ENCODE measurements at regions not wholly inside any gene's neighbourhood (a gene's known extent, or its start where the extent isn't known, plus 50 kb on each side); places are given as distances from the start of the nearest gene placed in this dataset.
A peak's percentile ranks its signal among the peaks of the same experiment; 100 is the strongest.

- Histone ChIP-seq H3K9me3 (ENCODE audit: control insufficient read depth, low read length) (no peaks in the 10 kb centered on the region), H2AFZ (no peak overlapping the region), H3K27me3 (ENCODE audit: control insufficient read depth, insufficient read depth, low read length) (no peaks in the 10 kb centered on the region), H3K4me2 (ENCODE audit: low read length) (no peak overlapping the region), H3K27ac (no peak overlapping the region), H3K79me2 (no peaks in the 10 kb centered on the region), H3K36me3 (ENCODE audit: control insufficient read depth, insufficient read depth, low read length) (no peaks in the 10 kb centered on the region), H3K9ac (no peak overlapping the region), H3K4me3 (ENCODE audit: low read depth, low read length) (no peak overlapping the region), H3K4me1 (peaks cover 25% of the 10 kb centered on the region)
- TF ChIP-seq CTCF (IDR thresholded peaks at IDR 0.05), result no peak
These were observed 173.6 kb upstream of the UMPS start for GRCh38 chr3:124556636-124557035.

GRCh38 chr3:124557433-124558232, 172.6 kb upstream of the UMPS start:
- Histone ChIP-seq H2AFZ (no peak overlapping the region), H3K36me3 (ENCODE audit: control insufficient read depth, insufficient read depth, low read length) (no peaks in the 10 kb centered on the region), H3K4me2 (ENCODE audit: low read length) (no peak overlapping the region), H3K4me3 (ENCODE audit: low read depth, low read length) (no peak overlapping the region), H3K4me1 (peaks cover 15% of the 10 kb centered on the region), H3K27me3 (ENCODE audit: control insufficient read depth, insufficient read depth, low read length) (no peaks in the 10 kb centered on the region), H3K27ac (no peak overlapping the region), H3K79me2 (no peaks in the 10 kb centered on the region), H3K9me3 (ENCODE audit: control insufficient read depth, low read length) (no peaks in the 10 kb centered on the region), H3K9ac (no peak overlapping the region)
- no peak for TF ChIP-seq CTCF (IDR thresholded peaks at IDR 0.05)

DNA sequence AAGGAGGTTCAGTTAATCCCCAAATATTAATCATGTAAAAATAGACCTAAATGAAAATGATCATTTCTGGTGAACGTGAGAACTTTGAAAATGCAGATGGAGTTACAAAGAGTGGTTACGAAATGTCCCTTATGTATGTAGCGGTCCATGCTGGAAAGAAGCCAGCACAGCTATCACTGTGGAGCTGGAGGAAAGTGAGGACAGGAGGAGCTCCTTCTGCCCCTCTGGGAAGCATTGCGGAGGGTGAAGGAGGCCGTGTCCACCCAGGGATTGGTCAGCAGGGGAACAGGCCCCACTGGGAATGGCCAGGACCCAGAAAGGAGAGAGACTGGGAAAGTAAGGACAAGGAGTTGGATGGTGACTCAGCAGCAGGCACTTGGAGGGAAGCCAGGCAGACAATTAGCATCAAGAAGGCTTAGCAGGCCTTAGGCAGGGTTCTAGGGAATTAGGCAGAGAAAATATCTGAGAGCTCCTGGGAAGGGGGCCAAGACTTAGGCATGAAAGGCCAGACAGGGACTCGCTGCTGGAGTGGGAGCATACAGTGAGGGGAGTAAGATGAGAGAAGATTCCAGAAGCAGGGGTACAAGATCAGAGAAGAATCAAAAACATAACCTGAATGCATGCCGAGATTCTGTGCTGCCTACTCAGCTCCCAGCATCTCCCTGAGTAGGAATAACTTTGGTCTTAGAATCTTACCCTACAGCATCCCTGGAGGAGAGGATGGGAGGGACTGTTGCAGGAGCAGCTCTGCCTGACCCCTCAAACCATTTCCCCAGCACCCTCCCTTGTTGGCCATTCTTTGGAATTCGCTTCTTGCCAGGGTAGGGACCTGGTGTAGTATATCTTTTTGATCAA, 171.0 kb upstream of the UMPS start:
- Histone ChIP-seq H3K4me1 (peaks cover 14% of the 10 kb centered on the region), H3K27ac (no peak overlapping the region)

GRCh38 chr3:124559846-124560574, 170.2 kb upstream of the UMPS start:
- no peak overlapping the region for H3K9ac ChIP-seq
- no peak overlapping the region for H3K4me3 ChIP-seq (ENCODE audit: low read depth, low read length)
- H3K36me3 ChIP-seq (ENCODE audit: control insufficient read depth, insufficient read depth, low read length), result no peaks in the 10 kb centered on the region
- no peaks in the 10 kb centered on the region for H3K79me2 ChIP-seq
- peak; percentile 93 for TF ChIP-seq CTCF (IDR thresholded peaks at IDR 0.05)
- H3K4me2 ChIP-seq (ENCODE audit: low read length), result no peak overlapping the region
- H3K9me3 ChIP-seq (ENCODE audit: control insufficient read depth, low read length), result no peaks in the 10 kb centered on the region
- H2AFZ ChIP-seq, result no peak overlapping the region
- H3K27me3 ChIP-seq (ENCODE audit: control insufficient read depth, insufficient read depth, low read length), result no peaks in the 10 kb centered on the region
- peaks cover 12% of the 10 kb centered on the region for H3K4me1 ChIP-seq
- H3K27ac ChIP-seq, result no peak overlapping the region

More for the DNA sequence above, 171.0 kb upstream of the UMPS start:
- no peaks in the 10 kb centered on the region for H3K27me3 ChIP-seq (ENCODE audit: control insufficient read depth, insufficient read depth, low read length)
- no peak overlapping the region for H3K4me3 ChIP-seq (ENCODE audit: low read depth, low read length)
- TF ChIP-seq CTCF (IDR thresholded peaks at IDR 0.05), result no peak
- no peaks in the 10 kb centered on the region for H3K79me2 ChIP-seq
- no peak overlapping the region for H2AFZ ChIP-seq
- no peaks in the 10 kb centered on the region for H3K9me3 ChIP-seq (ENCODE audit: control insufficient read depth, low read length)
- no peaks in the 10 kb centered on the region for H3K36me3 ChIP-seq (ENCODE audit: control insufficient read depth, insufficient read depth, low read length)
- H3K4me2 ChIP-seq (ENCODE audit: low read length), result no peak overlapping the region
- no peak overlapping the region for H3K9ac ChIP-seq

All from parathyroid adenoma (tissue), 2 donors.